KMS-11 (cell line): ENCODE measurements at regions not wholly inside any gene's neighbourhood (a gene's known extent, or its start where the extent isn't known, plus 50 kb on each side); places are given as distances from the start of the nearest gene placed in this dataset.

Experiments
- H2AFZ ChIP-seq: fragments of 200-600 bp; sonication (generic); 2 replicates; pipeline ENCODE4 v1.6.1; 2016; ENCODE audit warnings: antibody characterized with exemption, mixed run types, low read depth
- H3K27ac ChIP-seq: fragments of 200-600 bp; sonication (generic); 2 replicates; pipeline ENCODE4 v1.6.1; 2016; ENCODE audit warnings: mild to moderate bottlenecking, mixed run types
- H3K27me3 ChIP-seq: fragments of 200-600 bp; sonication (generic); 2 replicates; pipeline ENCODE4 v1.6.1; 2017; ENCODE audit warnings: mild to moderate bottlenecking, low read depth, mixed run types, moderate library complexity; ENCODE audit not compliant: insufficient read depth
- H3K36me3 ChIP-seq: fragments of 200-600 bp; sonication (generic); 2 replicates; pipeline ENCODE4 v1.6.1; 2017; ENCODE audit warnings: mild to moderate bottlenecking, mixed run types; ENCODE audit not compliant: insufficient read depth
- H3K4me1 ChIP-seq: fragments of 200-600 bp; sonication (generic); 2 replicates; pipeline ENCODE4 v1.6.1; 2016; ENCODE audit warnings: mild to moderate bottlenecking, low read depth, mixed run types; ENCODE audit not compliant: poor library complexity, severe bottlenecking
- H3K4me2 ChIP-seq: fragments of 200-600 bp; sonication (generic); 2 replicates; pipeline ENCODE4 v1.7.0; 2016; ENCODE audit warnings: mild to moderate bottlenecking, mixed run types
- H3K4me3 ChIP-seq: fragments of 200-600 bp; sonication (generic); IDR thresholded peaks from 2 replicates; pipeline ENCODE4 v1.6.1; 2017; ENCODE audit warnings: low read depth, low read length, mixed read lengths; ENCODE audit not compliant: insufficient read depth
- H3K79me2 ChIP-seq: fragments of 200-600 bp; sonication (generic); 2 replicates; pipeline ENCODE4 v1.6.1; 2016; ENCODE audit warnings: low read depth, mixed run types; ENCODE audit not compliant: insufficient read depth
- H3K9ac ChIP-seq: fragments of 200-600 bp; sonication (generic); 2 replicates; pipeline ENCODE4 v1.6.1; 2016; ENCODE audit warnings: mild to moderate bottlenecking, mixed run types
- H4K20me1 ChIP-seq: fragments of 200-600 bp; sonication (generic); 2 replicates; pipeline ENCODE4 v1.6.1; 2016; ENCODE audit warnings: mild to moderate bottlenecking, mixed run types; ENCODE audit not compliant: insufficient read depth
- CTCF ChIP-seq: fragments of 200-600 bp; sonication (generic); conservative IDR thresholded peaks from 2 replicates; pipeline ENCODE4 v1.6.1; 2017; ENCODE audit warnings: low read depth, mild to moderate bottlenecking, antibody characterized with exemption, low read length, moderate library complexity, mixed read lengths

- Histone ChIP-seq H3K27me3 (no peaks in the 10 kb centered on the region), H2AFZ (no peak overlapping the region), H3K9ac (no peak overlapping the region), H3K4me1 (no peaks in the 10 kb centered on the region), H3K4me2 (no peak overlapping the region), H3K4me3 (no peak overlapping the region), H3K27ac (no peak overlapping the region), H3K36me3 (no peaks in the 10 kb centered on the region), H3K79me2 (no peaks in the 10 kb centered on the region), H4K20me1 (no peaks in the 10 kb centered on the region)
- no peak for TF ChIP-seq CTCF
These were observed 119.1 kb upstream of the KLF7 start for GRCh38 chr2:207284556-207285472.

- Histone ChIP-seq H4K20me1 (no peaks in the 10 kb centered on the region), H3K27ac (no peak overlapping the region), H3K4me2 (no peak overlapping the region), H3K79me2 (no peaks in the 10 kb centered on the region), H2AFZ (no peak overlapping the region), H3K9ac (no peak overlapping the region), H3K36me3 (no peaks in the 10 kb centered on the region), H3K4me3 (no peak overlapping the region), H3K27me3 (no peaks in the 10 kb centered on the region), H3K4me1 (no peaks in the 10 kb centered on the region)
- TF ChIP-seq CTCF = no peak
These were observed 119.7 kb upstream of the KLF7 start for GRCh38 chr2:207285473-207285815.

- Histone ChIP-seq H3K9ac (no peak overlapping the region), H3K27ac (no peak overlapping the region), H3K27me3 (no peaks in the 10 kb centered on the region), H3K79me2 (no peaks in the 10 kb centered on the region), H2AFZ (no peak overlapping the region), H3K36me3 (no peaks in the 10 kb centered on the region), H4K20me1 (no peaks in the 10 kb centered on the region), H3K4me2 (no peak overlapping the region), H3K4me3 (no peak overlapping the region), H3K4me1 (no peaks in the 10 kb centered on the region)
- no peak for TF ChIP-seq CTCF
These were observed 120.4 kb upstream of the KLF7 start for GRCh38 chr2:207286106-207286505.

- no peaks in the 10 kb centered on the region for H3K27me3 ChIP-seq
- no peak overlapping the region for H3K4me3 ChIP-seq
- TF ChIP-seq CTCF = no peak
- no peak overlapping the region for H3K4me2 ChIP-seq
- H3K79me2 ChIP-seq = no peaks in the 10 kb centered on the region
- H2AFZ ChIP-seq = no peak overlapping the region
- no peaks in the 10 kb centered on the region for H4K20me1 ChIP-seq
- no peaks in the 10 kb centered on the region for H3K4me1 ChIP-seq
- no peak overlapping the region for H3K27ac ChIP-seq
- no peak overlapping the region for H3K9ac ChIP-seq
- no peaks in the 10 kb centered on the region for H3K36me3 ChIP-seq
These were observed 122.9 kb upstream of the KLF7 start for GRCh38 chr2:207288628-207289027.
